IMR-90 (cell line): ENCODE measurements at regions not wholly inside any gene's neighbourhood (a gene's known extent, or its start where the extent isn't known, plus 50 kb on each side); places are given as distances from the start of the nearest gene placed in this dataset.

Experiments used
- ATAC-seq: fragments of 200-7000 bp; cut with Tn5 transposase; 2 replicates; pipeline ENCODE4 v1.9.1; 2020; ENCODE audit warnings: low read depth, mild to moderate bottlenecking, moderate library complexity
- BruUV-seq: library from RNA; stranded (reverse); fragments of 400-500 nt; replicated peaks from 2 replicates; lab custom pipeline; 2021; lab: Mats Ljungman, UMichigan
- CTCF ChIA-PET: fragments of 300-600 bp; formaldehyde crosslinking; extraction: SDS; loops from one replicate; lab custom pipeline; 2021; ENCODE audit warnings: antibody characterized with exemption; lab: Yijun Ruan, JAX
- POLR2A ChIA-PET: fragments of 300-600 bp; sonication (Branson Sonifier 250); formaldehyde crosslinking; loops from one replicate; lab custom pipeline; 2022; ENCODE audit warnings: antibody characterized with exemption; ENCODE audit not compliant: unreplicated experiment; lab: Charles Lee
- DNase-seq: peaks from one replicate; pipeline ENCODE4 v3.0.0; 2013
- H2AFZ ChIP-seq: replicated peaks from 2 replicates; pipeline ENCODE3; 2013; ENCODE audit warnings: low read length, mild to moderate bottlenecking; ENCODE audit not compliant: poor library complexity
- H2AK5ac ChIP-seq: 2 replicates; pipeline ENCODE4 v1.6.1; 2013; ENCODE audit warnings: low read depth, low read length, inconsistent platforms
- H2AK9ac ChIP-seq: replicated peaks from 2 replicates; pipeline ENCODE3; 2013; ENCODE audit warnings: mild to moderate bottlenecking, low read depth, low read length, moderate library complexity; ENCODE audit not compliant: poor library complexity
- H2BK120ac ChIP-seq: 2 replicates; pipeline ENCODE4 v1.6.1; 2013; ENCODE audit warnings: low read depth, low read length, inconsistent platforms
- H2BK15ac ChIP-seq: 3 replicates; pipeline ENCODE4 v1.6.1; 2013; ENCODE audit warnings: low read depth, low read length, inconsistent platforms
- H2BK20ac ChIP-seq: 2 replicates; pipeline ENCODE4 v1.6.1; 2013; ENCODE audit warnings: low read depth, mild to moderate bottlenecking, inconsistent platforms, low read length, moderate library complexity
- H2BK5ac ChIP-seq: 2 replicates; pipeline ENCODE4 v1.6.1; 2013; ENCODE audit warnings: mild to moderate bottlenecking, low read depth, low read length, inconsistent platforms; ENCODE audit not compliant: poor library complexity, severe bottlenecking
- H3K14ac ChIP-seq: replicated peaks from 2 replicates; pipeline ENCODE4 v1.6.1; 2013; ENCODE audit warnings: low read depth, low read length, inconsistent platforms
- H3K18ac ChIP-seq: 2 replicates; pipeline ENCODE4 v1.6.1; 2013; ENCODE audit warnings: low read depth, low read length, control low read depth
- H3K23ac ChIP-seq: 2 replicates; pipeline ENCODE4 v1.6.1; 2013; ENCODE audit warnings: low read depth, low read length, inconsistent platforms
- H3K27ac ChIP-seq: 2 replicates; pipeline ENCODE4 v1.5.1; 2013; ENCODE audit warnings: mild to moderate bottlenecking, control low read depth, low read length; ENCODE audit not compliant: insufficient read depth
- H3K27me3 ChIP-seq: 2 replicates; pipeline ENCODE4 v1.6.1; 2013; ENCODE audit warnings: low read length; ENCODE audit not compliant: control insufficient read depth, insufficient read depth
- H3K36me3 ChIP-seq: 2 replicates; pipeline ENCODE4 v1.6.1; 2013; ENCODE audit warnings: low read length, mixed read lengths; ENCODE audit not compliant: control insufficient read depth, insufficient read depth
- H3K4ac ChIP-seq: 2 replicates; pipeline ENCODE4 v1.6.1; 2013; ENCODE audit warnings: low read depth, low read length, inconsistent platforms
- H3K4me1 ChIP-seq: 2 replicates; pipeline ENCODE4 v1.6.1; 2013; ENCODE audit warnings: low read length, mixed read lengths; ENCODE audit not compliant: control insufficient read depth, insufficient read depth
- H3K4me2 ChIP-seq: 2 replicates; pipeline ENCODE4 v1.6.1; 2013; ENCODE audit warnings: low read depth, mild to moderate bottlenecking, control low read depth, low read length, moderate library complexity
- H3K4me3 ChIP-seq: 2 replicates; pipeline ENCODE4 v1.5.1; 2013; ENCODE audit warnings: low read depth, mild to moderate bottlenecking, control low read depth, low read length, moderate library complexity; ENCODE audit not compliant: insufficient read depth
- H3K56ac ChIP-seq: 2 replicates; pipeline ENCODE4 v1.6.1; 2013; ENCODE audit warnings: low read length, inconsistent platforms; ENCODE audit not compliant: insufficient read depth; ENCODE audit errors: extremely low read depth
- H3K79me1 ChIP-seq, 2 experiments: 2 replicates each; pipeline ENCODE4 v1.6.1; 2013; ENCODE audit warnings: low read length in 2 of 2, inconsistent platforms in 1 of 2, low read depth in 1 of 2
- H3K9ac ChIP-seq: 2 replicates; pipeline ENCODE4 v1.6.1; 2013; ENCODE audit warnings: low read depth, low read length, control low read depth
- H3K9me1 ChIP-seq: 2 replicates; pipeline ENCODE4 v1.6.1; 2013; ENCODE audit warnings: low read length, inconsistent platforms; ENCODE audit not compliant: insufficient read depth
- H3K9me3 ChIP-seq: 2 replicates; pipeline ENCODE4 v1.6.1; 2013; ENCODE audit warnings: low read length; ENCODE audit not compliant: control insufficient read depth, insufficient read depth
- H4K20me1 ChIP-seq: 2 replicates; pipeline ENCODE4 v1.6.1; 2013; ENCODE audit warnings: low read length, inconsistent platforms; ENCODE audit not compliant: insufficient read depth
- H4K5ac ChIP-seq: 2 replicates; pipeline ENCODE4 v1.6.1; 2013; ENCODE audit warnings: mild to moderate bottlenecking, low read depth, low read length, control low read depth
- H4K8ac ChIP-seq, 2 experiments: 2 replicates each; pipeline ENCODE4 v1.6.1; 2013; ENCODE audit warnings: low read depth in 2 of 2, low read length in 2 of 2, control low read depth in 1 of 2, inconsistent platforms in 1 of 2
- H4K91ac ChIP-seq: 2 replicates; pipeline ENCODE4 v1.6.1; 2013; ENCODE audit warnings: low read depth, low read length, inconsistent platforms; ENCODE audit not compliant: insufficient read depth
- MAFK ChIP-seq: IDR thresholded peaks from 2 replicates; pipeline ENCODE4 v1.6.1; 2012; ENCODE audit warnings: low read depth, low read length, improper control_type of control experiment
- NFE2L2 ChIP-seq: fragments of 150-350 bp; IDR thresholded peaks from 2 replicates; pipeline ENCODE4 v1.6.1; 2016; ENCODE audit warnings: low read depth, mild to moderate bottlenecking, low read length
- RCOR1 ChIP-seq: IDR thresholded peaks from 2 replicates; pipeline ENCODE4 v1.6.1; 2012; ENCODE audit warnings: mild to moderate bottlenecking, low read length, improper control_type of control experiment; ENCODE audit not compliant: insufficient replicate concordance
- WGBS, 2 experiments: methylation state at CpG; one replicate each; pipeline versions ENCODE4 v1.1.5 to v1.1.7; 2013; ENCODE audit warnings: missing lambda C conversion rate in 2 of 2; ENCODE audit not compliant: insufficient read length in 1 of 2; ENCODE audit errors: extremely low coverage in 2 of 2; 5-methylcytosine and 5-hydroxymethylcytosine counted together
- dilution Hi-C: fragments of 300-500 bp; cut with HindIII; formaldehyde crosslinking; loops from one replicate; pipeline ENCODE4 v1.14.3; 2018; ENCODE audit warnings: low sequenced_read_pairs; ENCODE audit not compliant: unreplicated experiment
- in situ Hi-C: fragments of 300-500 bp; cut with MboI; formaldehyde crosslinking; loops from 3 replicates; pipeline ENCODE4 v1.14.3; 2019; ENCODE audit warnings: low sequenced_read_pairs, inconsistent platforms, mixed read lengths
- intact Hi-C: fragments of 100-400 bp; cut with micrococcal nuclease; formaldehyde crosslinking; loops from 2 replicates; pipeline ENCODE4 v1.10.0; 2022

- intact Hi-C loops (no loop called here), in situ Hi-C loops (no loop called here), dilution Hi-C loops (no loop called here)
- no TSS peak for BruUV-seq
- DNase-seq (no peak), ATAC-seq (no peak)
- no peak overlapping the region for H4K5ac ChIP-seq
- no peaks in the 10 kb centered on the region for H3K79me1 ChIP-seq
- no peak overlapping the region for H2AK5ac ChIP-seq
- no peak overlapping the region for H3K14ac ChIP-seq
- H3K4me3 ChIP-seq: no peak overlapping the region
- no peaks in the 10 kb centered on the region for H3K9me1 ChIP-seq
- TF ChIP-seq RCOR1 (no peak), NFE2L2 (no peak), MAFK (no peak)
- H2BK120ac ChIP-seq: no peak overlapping the region
- no peak overlapping the region for H3K23ac ChIP-seq
- no peak overlapping the region for H4K91ac ChIP-seq
- no peak overlapping the region for H4K8ac ChIP-seq
- ChIA-PET POLR2A (no interaction called here), CTCF (no interaction called here)
- no CpG with 5 or more reads among the region's 3 CpGs for WGBS, 2 experiments
- H3K36me3 ChIP-seq: no peaks in the 10 kb centered on the region
- no peak overlapping the region for H2AK9ac ChIP-seq
- no peaks in the 10 kb centered on the region; the same call in 1 of the 2 replicates for H3K9me3 ChIP-seq
- no peaks in the 10 kb centered on the region; the same call in 1 of the 2 replicates for H4K20me1 ChIP-seq
- H3K27ac ChIP-seq: no peak overlapping the region
- H3K56ac ChIP-seq: no peak overlapping the region
- no peak overlapping the region for H2BK15ac ChIP-seq
- no peak overlapping the region for H3K4ac ChIP-seq
- no peak overlapping the region for H3K9ac ChIP-seq
- peaks cover 1% of the 10 kb centered on the region; the same call in 1 of the 2 replicates for H3K4me1 ChIP-seq
- H3K18ac ChIP-seq: no peak overlapping the region
- no peak overlapping the region for H3K4me2 ChIP-seq
- no peak overlapping the region for H2BK5ac ChIP-seq
- H2BK20ac ChIP-seq: no peak overlapping the region
- peaks cover 32% of the 10 kb centered on the region for H3K27me3 ChIP-seq
- no peak overlapping the region for H2AFZ ChIP-seq
Observed at GRCh38 chr4:4733663-4734062, 125.8 kb upstream of the MSX1 start.
